ENCODE measurements at regions not wholly inside any gene's neighbourhood (a gene's known extent, or its start where the extent isn't known, plus 50 kb on each side); places are given as distances from the start of the nearest gene placed in this dataset.

DNA sequence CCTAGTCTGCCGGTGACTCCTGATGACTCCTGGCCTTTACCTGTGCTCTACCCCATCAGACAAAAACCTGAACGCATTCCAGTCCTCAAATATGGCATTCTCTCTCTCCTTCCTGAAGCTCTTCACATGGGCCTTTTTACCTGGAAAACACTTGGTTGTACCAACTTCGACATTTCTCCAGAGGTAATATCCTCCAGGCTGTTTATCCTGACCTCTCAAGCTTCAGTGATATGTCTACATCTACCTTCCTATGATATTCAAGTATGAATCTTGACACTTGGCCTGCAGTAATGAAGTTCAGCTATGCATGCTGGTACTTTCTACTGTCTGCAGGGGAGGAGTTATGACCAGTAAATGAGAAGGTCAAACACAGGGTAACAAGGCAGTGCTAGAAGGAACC lies 901.8 kb downstream of the VRK1 start:
- POLR2A ChIA-PET, result no interaction called here
- Histone ChIP-seq H3K27me3 (ENCODE audit: control insufficient read depth in 1 of 2, insufficient read depth in 2 of 2, low read length in 2 of 2) (no peaks in the 10 kb centered on the region), H4K20me1 (ENCODE audit: insufficient read depth, low read length) (no peaks in the 10 kb centered on the region), H3K27ac (ENCODE audit: extremely low read length, insufficient read depth, low read length) (no peak overlapping the region), H3K4me2 (ENCODE audit: low read depth, low read length) (no peak overlapping the region), H3K4me1 (ENCODE audit: insufficient read depth, low read length) (no peaks in the 10 kb centered on the region), H3K9me3 (ENCODE audit: low read length) (peaks cover 92% of the 10 kb centered on the region), H2AFZ (ENCODE audit: low read length) (no peak overlapping the region), H3K79me2 (ENCODE audit: insufficient read depth, low read length) (no peaks in the 10 kb centered on the region), H3K4me3 (replicated peaks in 1 of 3; ENCODE audit: insufficient read depth in 1 of 3, low read depth in 2 of 3, low read length in 3 of 3) (no peak overlapping the region), H3K9ac (ENCODE audit: insufficient read depth, low read depth, low read length) (no peak overlapping the region), H3K36me3 (replicated peaks in 1 of 2; ENCODE audit: control insufficient read depth in 1 of 2, insufficient read depth in 2 of 2, low read length in 2 of 2) (no peaks in the 10 kb centered on the region)
- DNase-seq (ENCODE audit: low spot score) (no peak), FAIRE-seq (no peak), ATAC-seq (no peak)
- BruUV-seq (replicated peaks), result no TSS peak
- in situ Hi-C loops (cut with HindIII; ENCODE audit: extremely low pct_ligation_motif_present, low pct_unique_long_range_greater_than_20kb), result no loop called here
- CTCF ChIA-PET (ENCODE audit: low intra/inter-chr PET ratio, low total read pairs), result no interaction called here
- no peak for TF ChIP-seq THYN1 (CRISPR knock-in tag; IDR thresholded peaks at IDR 0.05; ENCODE audit: borderline replicate concordance, low read depth)
- TF ChIP-seq ZNF34 (CRISPR knock-in tag; IDR thresholded peaks at IDR 0.05; ENCODE audit: borderline replicate concordance), result no peak
- whole genome bisulfite sequencing (ENCODE audit: low lambda C conversion rate), result 6% methylated on average over 3 of the region's 3 CpGs
- intact Hi-C loops (cut with micrococcal nuclease; ENCODE audit: unreplicated experiment), result no loop called here

GRCh38 chr14:97703006-97703760 lies 906.0 kb downstream of the VRK1 start:
- no peak for ATAC-seq
- H3K36me3 ChIP-seq (replicated peaks in 1 of 2; ENCODE audit: control insufficient read depth in 1 of 2, insufficient read depth in 2 of 2, low read length in 2 of 2), result no peaks in the 10 kb centered on the region
- no peak overlapping the region for H3K4me3 ChIP-seq (replicated peaks in 1 of 3; ENCODE audit: insufficient read depth in 1 of 3, low read depth in 2 of 3, low read length in 3 of 3)
- no peak overlapping the region for H3K4me2 ChIP-seq (ENCODE audit: low read depth, low read length)
- H3K9me3 ChIP-seq (ENCODE audit: low read length), result peaks cover 92% of the 10 kb centered on the region
- no peak overlapping the region for H3K27ac ChIP-seq (ENCODE audit: extremely low read length, insufficient read depth, low read length)
- H3K79me2 ChIP-seq (ENCODE audit: insufficient read depth, low read length), result no peaks in the 10 kb centered on the region
- in situ Hi-C loops (cut with HindIII; ENCODE audit: extremely low pct_ligation_motif_present, low pct_unique_long_range_greater_than_20kb), result no loop called here
- no peak for FAIRE-seq
- H3K4me1 ChIP-seq (ENCODE audit: insufficient read depth, low read length), result no peaks in the 10 kb centered on the region
- intact Hi-C loops (cut with micrococcal nuclease; ENCODE audit: unreplicated experiment), result no loop called here
- H3K27me3 ChIP-seq (ENCODE audit: control insufficient read depth in 1 of 2, insufficient read depth in 2 of 2, low read length in 2 of 2), result no peaks in the 10 kb centered on the region
- no peak overlapping the region for H3K9ac ChIP-seq (ENCODE audit: insufficient read depth, low read depth, low read length)
- no TSS peak for BruUV-seq (replicated peaks)
- H2AFZ ChIP-seq (ENCODE audit: low read length), result no peak overlapping the region
- no peaks in the 10 kb centered on the region for H4K20me1 ChIP-seq (ENCODE audit: insufficient read depth, low read length)
- CTCF ChIA-PET (ENCODE audit: low intra/inter-chr PET ratio, low total read pairs), result no interaction called here
- 15% methylated on average over 11 of the region's 12 CpGs for WGBS (ENCODE audit: low lambda C conversion rate)
- DNase-seq (ENCODE audit: low spot score), result no peak
- POLR2A ChIA-PET, result no interaction called here
- TF ChIP-seq HHEX (CRISPR knock-in tag; IDR thresholded peaks at IDR 0.05), result no peak
- TF ChIP-seq GABPB1 (CRISPR knock-in tag; IDR thresholded peaks at IDR 0.05), result no peak
- no peak for TF ChIP-seq ZNF337 (CRISPR knock-in tag; IDR thresholded peaks at IDR 0.05; ENCODE audit: borderline replicate concordance, low read depth)
- TF ChIP-seq MBD4 (IDR thresholded peaks at IDR 0.05; ENCODE audit: borderline replicate concordance, low read length), result no peak
- TF ChIP-seq TFAP4 (IDR thresholded peaks at IDR 0.05; ENCODE audit: borderline replicate concordance, low read depth), result no peak
- TF ChIP-seq, protein P1, sequence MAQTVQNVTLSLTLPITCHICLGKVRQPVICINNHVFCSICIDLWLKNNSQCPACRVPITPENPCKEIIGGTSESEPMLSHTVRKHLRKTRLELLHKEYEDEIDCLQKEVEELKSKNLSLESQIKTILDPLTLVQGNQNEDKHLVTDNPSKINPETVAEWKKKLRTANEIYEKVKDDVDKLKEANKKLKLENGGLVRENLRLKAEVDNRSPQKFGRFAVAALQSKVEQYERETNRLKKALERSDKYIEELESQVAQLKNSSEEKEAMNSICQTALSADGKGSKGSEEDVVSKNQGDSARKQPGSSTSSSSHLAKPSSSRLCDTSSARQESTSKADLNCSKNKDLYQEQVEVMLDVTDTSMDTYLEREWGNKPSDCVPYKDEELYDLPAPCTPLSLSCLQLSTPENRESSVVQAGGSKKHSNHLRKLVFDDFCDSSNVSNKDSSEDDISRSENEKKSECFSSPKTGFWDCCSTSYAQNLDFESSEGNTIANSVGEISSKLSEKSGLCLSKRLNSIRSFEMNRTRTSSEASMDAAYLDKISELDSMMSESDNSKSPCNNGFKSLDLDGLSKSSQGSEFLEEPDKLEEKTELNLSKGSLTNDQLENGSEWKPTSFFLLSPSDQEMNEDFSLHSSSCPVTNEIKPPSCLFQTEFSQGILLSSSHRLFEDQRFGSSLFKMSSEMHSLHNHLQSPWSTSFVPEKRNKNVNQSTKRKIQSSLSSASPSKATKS (CRISPR knock-in tag; IDR thresholded peaks at IDR 0.05), result no peak
- TF ChIP-seq, protein P2, sequence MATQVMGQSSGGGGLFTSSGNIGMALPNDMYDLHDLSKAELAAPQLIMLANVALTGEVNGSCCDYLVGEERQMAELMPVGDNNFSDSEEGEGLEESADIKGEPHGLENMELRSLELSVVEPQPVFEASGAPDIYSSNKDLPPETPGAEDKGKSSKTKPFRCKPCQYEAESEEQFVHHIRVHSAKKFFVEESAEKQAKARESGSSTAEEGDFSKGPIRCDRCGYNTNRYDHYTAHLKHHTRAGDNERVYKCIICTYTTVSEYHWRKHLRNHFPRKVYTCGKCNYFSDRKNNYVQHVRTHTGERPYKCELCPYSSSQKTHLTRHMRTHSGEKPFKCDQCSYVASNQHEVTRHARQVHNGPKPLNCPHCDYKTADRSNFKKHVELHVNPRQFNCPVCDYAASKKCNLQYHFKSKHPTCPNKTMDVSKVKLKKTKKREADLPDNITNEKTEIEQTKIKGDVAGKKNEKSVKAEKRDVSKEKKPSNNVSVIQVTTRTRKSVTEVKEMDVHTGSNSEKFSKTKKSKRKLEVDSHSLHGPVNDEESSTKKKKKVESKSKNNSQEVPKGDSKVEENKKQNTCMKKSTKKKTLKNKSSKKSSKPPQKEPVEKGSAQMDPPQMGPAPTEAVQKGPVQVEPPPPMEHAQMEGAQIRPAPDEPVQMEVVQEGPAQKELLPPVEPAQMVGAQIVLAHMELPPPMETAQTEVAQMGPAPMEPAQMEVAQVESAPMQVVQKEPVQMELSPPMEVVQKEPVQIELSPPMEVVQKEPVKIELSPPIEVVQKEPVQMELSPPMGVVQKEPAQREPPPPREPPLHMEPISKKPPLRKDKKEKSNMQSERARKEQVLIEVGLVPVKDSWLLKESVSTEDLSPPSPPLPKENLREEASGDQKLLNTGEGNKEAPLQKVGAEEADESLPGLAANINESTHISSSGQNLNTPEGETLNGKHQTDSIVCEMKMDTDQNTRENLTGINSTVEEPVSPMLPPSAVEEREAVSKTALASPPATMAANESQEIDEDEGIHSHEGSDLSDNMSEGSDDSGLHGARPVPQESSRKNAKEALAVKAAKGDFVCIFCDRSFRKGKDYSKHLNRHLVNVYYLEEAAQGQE (IDR thresholded peaks at IDR 0.05; ENCODE audit: borderline replicate concordance in 1 of 2, low read depth in 1 of 2, low read length in 2 of 2), result no peak
- TF ChIP-seq PAF1 (CRISPR knock-in tag; IDR thresholded peaks at IDR 0.05), result no peak
- TF ChIP-seq ZNF263 (CRISPR knock-in tag; IDR thresholded peaks at IDR 0.05), result no peak
- no peak for TF ChIP-seq POLR2A (IDR thresholded peaks at IDR 0.05; ENCODE audit: insufficient read depth in 1 of 2, low read depth in 2 of 2, low read length in 2 of 2)

Data from HepG2 (cell line).